Keratinocyte (primary cell): ENCODE measurements at regions not wholly inside any gene's neighbourhood (a gene's known extent, or its start where the extent isn't known, plus 50 kb on each side); places are given as distances from the start of the nearest gene placed in this dataset.

Source experiments
- DNase-seq: peaks from one replicate; pipeline ENCODE4 v3.0.0-alpha.2; 2011; ENCODE audit warnings: low read depth, missing footprints, low spot score
- FAIRE-seq: peaks from 2 replicates; lab custom pipeline; 2011; peaks lifted over from hg19 to GRCh38; lab: Jason Lieb, UNC
- H2AFZ ChIP-seq: 2 replicates; pipeline ENCODE4 v1.6.0; 2012; ENCODE audit warnings: low read length, control low read depth, inconsistent platforms; ENCODE audit not compliant: control insufficient read depth
- H3K27ac ChIP-seq: 2 replicates; pipeline ENCODE4 v1.5.1; 2011; ENCODE audit warnings: low read length; ENCODE audit not compliant: control insufficient read depth, insufficient read depth
- H3K27me3 ChIP-seq: 3 replicates; pipeline ENCODE4 v1.6.0; 2011; ENCODE audit warnings: low read length; ENCODE audit not compliant: control insufficient read depth, insufficient read depth; ENCODE audit errors: extremely low read depth
- H3K36me3 ChIP-seq, 2 experiments: 2 replicates in 1 of 2; 3 replicates in 1 of 2; pipeline ENCODE4 v1.5.1; 2011; ENCODE audit warnings: low read length in 2 of 2, mild to moderate bottlenecking in 1 of 2; ENCODE audit not compliant: control insufficient read depth in 2 of 2, insufficient read depth in 2 of 2; ENCODE audit errors: extremely low read depth in 1 of 2
- H3K4me1 ChIP-seq: 3 replicates; pipeline ENCODE4 v1.5.1; 2011; ENCODE audit warnings: low read length; ENCODE audit not compliant: control insufficient read depth, insufficient read depth; ENCODE audit errors: extremely low read depth
- H3K4me2 ChIP-seq: 3 replicates; pipeline ENCODE4 v1.6.0; 2011; ENCODE audit warnings: low read depth, low read length; ENCODE audit not compliant: control insufficient read depth, insufficient read depth; ENCODE audit errors: extremely low read depth
- H3K4me3 ChIP-seq, 3 experiments: fragments of 200-600 bp in 1 of 3; sonication (generic) in 1 of 3; 2 replicates in 2 of 3; 3 replicates in 1 of 3; pipeline ENCODE4 v1.5.1; 2011 to 2016; ENCODE audit warnings: low read length in 3 of 3, mild to moderate bottlenecking in 3 of 3, control low read depth in 2 of 3, inconsistent platforms in 1 of 3, low read depth in 1 of 3, mixed read lengths in 1 of 3, mixed run types in 1 of 3, moderate library complexity in 1 of 3; ENCODE audit not compliant: control insufficient read depth in 2 of 3, insufficient read depth in 2 of 3; ENCODE audit errors: extremely low read depth in 1 of 3
- H3K79me2 ChIP-seq: 2 replicates; pipeline ENCODE4 v1.6.0; 2012; ENCODE audit warnings: low read length; ENCODE audit not compliant: control insufficient read depth, insufficient read depth
- H3K9ac ChIP-seq: 3 replicates; pipeline ENCODE4 v1.6.0; 2011; ENCODE audit warnings: low read length; ENCODE audit not compliant: control insufficient read depth, insufficient read depth; ENCODE audit errors: extremely low read depth
- H3K9me1 ChIP-seq: 3 replicates; pipeline ENCODE4 v1.6.0; 2011; ENCODE audit warnings: low read length; ENCODE audit not compliant: control insufficient read depth, insufficient read depth; ENCODE audit errors: extremely low read depth
- H3K9me3 ChIP-seq: 2 replicates; pipeline ENCODE4 v1.5.1; 2012; ENCODE audit warnings: low read depth, low read length; ENCODE audit not compliant: control insufficient read depth
- H4K20me1 ChIP-seq: 3 replicates; pipeline ENCODE4 v1.6.0; 2011; ENCODE audit warnings: low read length; ENCODE audit not compliant: control insufficient read depth, insufficient read depth; ENCODE audit errors: extremely low read depth
- CTCF ChIP-seq, 3 experiments: IDR thresholded peaks in 1 of 3; conservative IDR thresholded peaks in 1 of 3; optimal IDR thresholded peaks in 1 of 3; 2 replicates in 2 of 3; 3 replicates in 1 of 3; pipeline versions ENCODE3 to v1.5.1; 2011; ENCODE audit warnings: low read length in 3 of 3, mild to moderate bottlenecking in 3 of 3, moderate library complexity in 2 of 3, control low read depth in 1 of 3, inconsistent platforms in 1 of 3; ENCODE audit not compliant: insufficient read depth in 2 of 3; ENCODE audit errors: extremely low read depth in 1 of 3
- EZH2 ChIP-seq: IDR thresholded peaks from one replicate; pipeline ENCODE4 v1.6.1; 2012; ENCODE audit warnings: inconsistent platforms, mild to moderate bottlenecking, low read length, moderate library complexity
- dilution Hi-C: fragments of 300-500 bp; cut with MboI; formaldehyde crosslinking; loops from one replicate; pipeline ENCODE4 v1.7.0; 2020; ENCODE audit warnings: low sequenced_read_pairs; ENCODE audit not compliant: extremely low pct_ligation_motif_present

DNA sequence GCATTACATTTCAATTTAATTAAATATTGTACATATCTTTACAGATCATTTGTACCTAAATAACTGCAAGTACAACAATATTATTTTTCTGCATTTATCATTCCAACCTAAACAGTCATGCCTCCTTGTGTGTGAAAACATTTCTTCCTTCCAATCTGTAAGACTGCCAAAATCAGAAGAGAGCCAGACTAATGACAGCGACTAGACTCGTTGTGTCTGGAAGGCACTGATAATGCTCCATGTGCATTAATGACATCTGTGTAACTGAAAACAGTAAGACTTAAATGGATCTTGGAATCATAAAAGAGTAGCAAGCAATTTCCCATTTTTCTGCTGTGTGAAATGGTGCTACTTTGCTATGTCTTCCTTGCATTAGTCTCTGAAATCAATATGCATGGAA, 278.0 kb upstream of the DSEL start:
- no peak for DNase-seq
- FAIRE-seq: no peak
- no peak overlapping the region for H3K27ac ChIP-seq

DNA sequence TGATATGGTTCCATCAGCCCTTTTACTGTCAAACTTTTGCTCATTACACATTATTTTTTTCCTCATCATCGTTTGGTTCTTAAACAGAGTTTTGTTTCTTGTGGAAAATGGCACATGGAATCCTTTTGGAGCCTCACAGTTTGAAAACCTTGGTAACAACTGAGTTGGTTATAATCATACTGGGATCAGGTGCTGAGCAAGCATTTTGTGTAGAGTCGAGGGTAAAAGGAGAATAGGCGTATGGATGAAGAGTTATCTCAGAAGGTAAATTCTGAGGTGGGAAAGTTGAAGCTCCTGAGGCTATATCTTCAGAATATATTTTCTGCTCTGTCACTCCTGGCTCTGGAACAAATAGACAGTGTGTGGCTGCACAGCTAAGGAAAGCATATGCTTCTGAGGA, 274.0 kb upstream of the DSEL start:
- no peak for DNase-seq
- Histone ChIP-seq H3K4me2 (no peak overlapping the region), H3K4me3 (no peak overlapping the region), H3K27ac (no peak overlapping the region), H3K36me3 (no peaks in the 10 kb centered on the region), H3K4me1 (no peaks in the 10 kb centered on the region), H4K20me1 (no peaks in the 10 kb centered on the region), H3K27me3 (no peaks in the 10 kb centered on the region), H3K9me1 (no peaks in the 10 kb centered on the region), H3K9ac (no peak overlapping the region), H3K79me2 (no peaks in the 10 kb centered on the region), H3K9me3 (no peaks in the 10 kb centered on the region), H2AFZ (no peak overlapping the region)
- dilution Hi-C loops: no loop called here
- FAIRE-seq: no peak
- TF ChIP-seq CTCF (optimal IDR thresholded peaks at IDR 0.05 in 1 of 3, IDR thresholded peaks at IDR 0.05 in 1 of 3, conservative IDR thresholded peaks at IDR 0.05 in 1 of 3; ENCODE audit: extremely low read depth in 1 of 3, insufficient read depth in 2 of 3, low read length in 3 of 3) (no peak), EZH2 (no peak)

More for the DNA sequence above, 278.0 kb upstream of the DSEL start:
- Histone ChIP-seq H4K20me1 (no peaks in the 10 kb centered on the region), H3K36me3 (no peaks in the 10 kb centered on the region), H3K27me3 (no peaks in the 10 kb centered on the region), H3K9ac (no peak overlapping the region), H3K4me1 (no peaks in the 10 kb centered on the region), H3K4me2 (no peak overlapping the region), H3K9me3 (no peaks in the 10 kb centered on the region), H3K4me3 (no peak overlapping the region), H2AFZ (peak overlapping the region; percentile 22), H3K9me1 (no peaks in the 10 kb centered on the region), H3K79me2 (no peaks in the 10 kb centered on the region)
- dilution Hi-C loops: no loop called here
- TF ChIP-seq CTCF (optimal IDR thresholded peaks at IDR 0.05 in 1 of 3, IDR thresholded peaks at IDR 0.05 in 1 of 3, conservative IDR thresholded peaks at IDR 0.05 in 1 of 3; ENCODE audit: extremely low read depth in 1 of 3, insufficient read depth in 2 of 3, low read length in 3 of 3) (no peak), EZH2 (no peak)
